Gastrocnemius medialis (tissue), 4 donors: ENCODE measurements at regions not wholly inside any gene's neighbourhood (a gene's known extent, or its start where the extent isn't known, plus 50 kb on each side); places are given as distances from the start of the nearest gene placed in this dataset.

Source experiments
- POLR2A ChIP-seq, 2 donors: fragments of 450-650 bp; IDR thresholded peaks; one replicate each; pipeline ENCODE4 v1.6.1; 2017; ENCODE audit warnings: antibody characterized with exemption in 2 of 2, mild to moderate bottlenecking in 2 of 2, moderate library complexity in 2 of 2
- TF ChIP-seq, protein P1 (sequence below), 5 experiments: fragments of 450-650 bp in 3 of 5; fragments of 200-600 bp in 2 of 5; sonication (generic) in 2 of 5; IDR thresholded peaks in 4 of 5; conservative IDR thresholded peaks in 1 of 5; 1 replicate in 4 of 5; 2 replicates in 1 of 5; pipeline ENCODE4 v1.5.1; 2016 to 2019; ENCODE audit warnings: antibody characterized with exemption in 5 of 5, mild to moderate bottlenecking in 3 of 5, moderate library complexity in 3 of 5

DNA sequence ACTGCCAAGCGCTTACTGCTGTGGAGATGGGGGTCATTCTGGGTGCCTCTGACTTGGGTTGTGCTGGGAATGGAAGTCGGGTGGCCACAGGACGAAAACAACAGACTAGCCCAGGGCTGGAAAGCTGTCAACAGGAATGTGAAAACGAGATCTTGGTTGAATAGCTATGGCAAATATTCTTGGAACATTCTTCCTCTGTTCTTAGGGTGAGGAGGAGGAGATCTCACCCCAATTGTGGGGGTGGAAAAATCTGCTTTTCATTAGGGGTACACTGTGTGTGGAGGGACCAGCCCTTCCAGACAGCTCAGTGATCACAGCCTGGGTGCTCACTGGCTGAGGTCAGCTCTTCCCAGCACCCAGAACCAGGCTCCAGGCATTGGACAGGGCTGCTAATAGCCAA is 52.0 kb upstream of the PRSS23 start:
- TF ChIP-seq, protein P1, sequence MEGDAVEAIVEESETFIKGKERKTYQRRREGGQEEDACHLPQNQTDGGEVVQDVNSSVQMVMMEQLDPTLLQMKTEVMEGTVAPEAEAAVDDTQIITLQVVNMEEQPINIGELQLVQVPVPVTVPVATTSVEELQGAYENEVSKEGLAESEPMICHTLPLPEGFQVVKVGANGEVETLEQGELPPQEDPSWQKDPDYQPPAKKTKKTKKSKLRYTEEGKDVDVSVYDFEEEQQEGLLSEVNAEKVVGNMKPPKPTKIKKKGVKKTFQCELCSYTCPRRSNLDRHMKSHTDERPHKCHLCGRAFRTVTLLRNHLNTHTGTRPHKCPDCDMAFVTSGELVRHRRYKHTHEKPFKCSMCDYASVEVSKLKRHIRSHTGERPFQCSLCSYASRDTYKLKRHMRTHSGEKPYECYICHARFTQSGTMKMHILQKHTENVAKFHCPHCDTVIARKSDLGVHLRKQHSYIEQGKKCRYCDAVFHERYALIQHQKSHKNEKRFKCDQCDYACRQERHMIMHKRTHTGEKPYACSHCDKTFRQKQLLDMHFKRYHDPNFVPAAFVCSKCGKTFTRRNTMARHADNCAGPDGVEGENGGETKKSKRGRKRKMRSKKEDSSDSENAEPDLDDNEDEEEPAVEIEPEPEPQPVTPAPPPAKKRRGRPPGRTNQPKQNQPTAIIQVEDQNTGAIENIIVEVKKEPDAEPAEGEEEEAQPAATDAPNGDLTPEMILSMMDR (IDR thresholded peaks at IDR 0.05 in 4 of 5, conservative IDR thresholded peaks at IDR 0.05 in 1 of 5) = no peak
- no peak for TF ChIP-seq POLR2A (IDR thresholded peaks at IDR 0.05)
